Left ventricle myocardium inferior (tissue), 1 donor: ENCODE measurements at regions not wholly inside any gene's neighbourhood (a gene's known extent, or its start where the extent isn't known, plus 50 kb on each side); places are given as distances from the start of the nearest gene placed in this dataset.

Experiments
- DNase-seq: peaks from one replicate; pipeline ENCODE4 v3.0.0-alpha.2; 2020
- H3K27ac ChIP-seq: fragments of 200-600 bp; replicated peaks from 2 replicates; pipeline ENCODE4 v1.8.0; 2021
- H3K27me3 ChIP-seq: fragments of 200-600 bp; 2 replicates; pipeline ENCODE4 v1.8.0; 2021; ENCODE audit warnings: low read depth
- H3K36me3 ChIP-seq: fragments of 200-600 bp; 2 replicates; pipeline ENCODE4 v1.8.0; 2021
- H3K4me1 ChIP-seq: fragments of 200-600 bp; 2 replicates; pipeline ENCODE4 v1.8.0; 2021
- H3K4me3 ChIP-seq: fragments of 200-600 bp; 2 replicates; pipeline ENCODE4 v1.8.0; 2021; ENCODE audit warnings: mild to moderate bottlenecking, moderate library complexity
- H3K9me3 ChIP-seq: fragments of 200-600 bp; replicated peaks from 2 replicates; pipeline ENCODE4 v1.8.0; 2021
- CTCF ChIP-seq: fragments of 200-600 bp; IDR thresholded peaks from 2 replicates; pipeline ENCODE4 v1.8.0; 2021; ENCODE audit warnings: antibody characterized with exemption, mild to moderate bottlenecking, borderline replicate concordance
- intact Hi-C: fragments of 100-400 bp; cut with micrococcal nuclease; formaldehyde crosslinking; loops from one replicate; pipeline ENCODE4 v1.11.0; 2022
- donor health status: DM: no; HTN: yes; CAD: no; lungs with severe emphysema.

- Histone ChIP-seq H3K4me3 (no peak overlapping the region), H3K4me1 (peaks cover 18% of the 10 kb centered on the region), H3K27me3 (no peaks in the 10 kb centered on the region), H3K9me3 (no peaks in the 10 kb centered on the region), H3K27ac (peak overlapping the region; percentile 67), H3K36me3 (no peaks in the 10 kb centered on the region)
- intact Hi-C loops = no loop called here
- no peak for DNase-seq
- no peak for TF ChIP-seq CTCF
These were observed 262.9 kb downstream of the PIK3R1 start for GRCh38 chr5:68478301-68479095.

- no peak overlapping the region for H3K4me3 ChIP-seq
- peak; percentile 22 for DNase-seq
- peaks cover 18% of the 10 kb centered on the region for H3K4me1 ChIP-seq
- peak overlapping the region; percentile 67 for H3K27ac ChIP-seq
- no peaks in the 10 kb centered on the region for H3K27me3 ChIP-seq
- H3K36me3 ChIP-seq = no peaks in the 10 kb centered on the region
- TF ChIP-seq CTCF = no peak
- intact Hi-C loops = no loop called here
- no peaks in the 10 kb centered on the region for H3K9me3 ChIP-seq
These were observed 264.0 kb downstream of the PIK3R1 start for GRCh38 chr5:68479524-68479923.

- H3K4me3 ChIP-seq = no peak overlapping the region
- H3K9me3 ChIP-seq = no peaks in the 10 kb centered on the region
- H3K4me1 ChIP-seq = peaks cover 18% of the 10 kb centered on the region
- no peak for TF ChIP-seq CTCF
- DNase-seq = no peak
- intact Hi-C loops = no loop called here
- no peaks in the 10 kb centered on the region for H3K27me3 ChIP-seq
- peak overlapping the region; percentile 57 for H3K27ac ChIP-seq
- H3K36me3 ChIP-seq = no peaks in the 10 kb centered on the region
These were observed 264.9 kb downstream of the PIK3R1 start for GRCh38 chr5:68480335-68480940.

- Histone ChIP-seq H3K9me3 (peaks cover 7% of the 10 kb centered on the region), H3K27ac (no peak overlapping the region), H3K4me1 (peaks cover 13% of the 10 kb centered on the region), H3K36me3 (no peaks in the 10 kb centered on the region), H3K4me3 (no peak overlapping the region), H3K27me3 (no peaks in the 10 kb centered on the region)
- no peak for TF ChIP-seq CTCF
- intact Hi-C loops = no loop called here
- no peak for DNase-seq
These were observed 266.6 kb downstream of the PIK3R1 start for GRCh38 chr5:68482199-68482598.

- Histone ChIP-seq H3K4me3 (no peak overlapping the region), H3K4me1 (no peaks in the 10 kb centered on the region), H3K27me3 (no peaks in the 10 kb centered on the region), H3K36me3 (no peaks in the 10 kb centered on the region), H3K9me3 (peaks cover 26% of the 10 kb centered on the region), H3K27ac (no peak overlapping the region)
- no peak for TF ChIP-seq CTCF
- intact Hi-C loops = no loop called here
- no peak for DNase-seq
These were observed 268.9 kb downstream of the PIK3R1 start for GRCh38 chr5:68484307-68485068.
